ENCODE measurements at regions not wholly inside any gene's neighbourhood (a gene's known extent, or its start where the extent isn't known, plus 50 kb on each side); places are given as distances from the start of the nearest gene placed in this dataset.

DNA sequence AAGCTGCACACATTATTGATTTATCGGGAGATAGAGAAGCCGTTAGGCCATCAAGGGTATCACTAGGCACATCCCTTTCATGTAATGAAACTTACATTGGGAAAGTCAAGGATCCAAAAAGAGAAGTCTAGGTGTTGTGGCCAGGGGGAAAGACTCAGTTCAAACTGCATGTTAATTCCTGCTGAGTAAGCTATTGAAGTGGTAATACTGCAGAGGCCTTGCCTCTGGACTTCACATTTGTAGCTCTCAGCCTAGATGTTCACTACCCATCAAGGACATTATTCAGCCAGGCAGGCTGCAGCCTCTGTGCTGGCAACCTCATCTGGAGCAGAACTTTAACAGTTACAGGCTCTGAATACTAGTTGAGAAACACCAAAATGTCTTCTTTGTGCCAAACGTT, 2094.5 kb upstream of the AGA start:
- TF ChIP-seq, protein P1, sequence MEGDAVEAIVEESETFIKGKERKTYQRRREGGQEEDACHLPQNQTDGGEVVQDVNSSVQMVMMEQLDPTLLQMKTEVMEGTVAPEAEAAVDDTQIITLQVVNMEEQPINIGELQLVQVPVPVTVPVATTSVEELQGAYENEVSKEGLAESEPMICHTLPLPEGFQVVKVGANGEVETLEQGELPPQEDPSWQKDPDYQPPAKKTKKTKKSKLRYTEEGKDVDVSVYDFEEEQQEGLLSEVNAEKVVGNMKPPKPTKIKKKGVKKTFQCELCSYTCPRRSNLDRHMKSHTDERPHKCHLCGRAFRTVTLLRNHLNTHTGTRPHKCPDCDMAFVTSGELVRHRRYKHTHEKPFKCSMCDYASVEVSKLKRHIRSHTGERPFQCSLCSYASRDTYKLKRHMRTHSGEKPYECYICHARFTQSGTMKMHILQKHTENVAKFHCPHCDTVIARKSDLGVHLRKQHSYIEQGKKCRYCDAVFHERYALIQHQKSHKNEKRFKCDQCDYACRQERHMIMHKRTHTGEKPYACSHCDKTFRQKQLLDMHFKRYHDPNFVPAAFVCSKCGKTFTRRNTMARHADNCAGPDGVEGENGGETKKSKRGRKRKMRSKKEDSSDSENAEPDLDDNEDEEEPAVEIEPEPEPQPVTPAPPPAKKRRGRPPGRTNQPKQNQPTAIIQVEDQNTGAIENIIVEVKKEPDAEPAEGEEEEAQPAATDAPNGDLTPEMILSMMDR (IDR thresholded peaks at IDR 0.05), result no peak
- no peak for TF ChIP-seq POLR2A (IDR thresholded peaks at IDR 0.05)
